ENCODE measurements at regions not wholly inside any gene's neighbourhood (a gene's known extent, or its start where the extent isn't known, plus 50 kb on each side); places are given as distances from the start of the nearest gene placed in this dataset.

GRCh38 chr17:71995590-71995989 lies 125.2 kb upstream of the SOX9 start:
- H3K9me1 ChIP-seq (ENCODE audit: control insufficient read depth, extremely low read depth, insufficient read depth, low read length) = no peaks in the 10 kb centered on the region
- no peaks in the 10 kb centered on the region for H4K20me1 ChIP-seq (ENCODE audit: control insufficient read depth, extremely low read depth, insufficient read depth, low read length)
- H3K27me3 ChIP-seq (ENCODE audit: control insufficient read depth, extremely low read depth, insufficient read depth, low read length) = no peaks in the 10 kb centered on the region
- H2AFZ ChIP-seq (ENCODE audit: control insufficient read depth, low read length) = no peak overlapping the region
- H3K4me3 ChIP-seq (ENCODE audit: control insufficient read depth in 2 of 3, extremely low read depth in 1 of 3, insufficient read depth in 2 of 3, low read depth in 1 of 3, low read length in 3 of 3) = no peak overlapping the region
- H3K79me2 ChIP-seq (ENCODE audit: control insufficient read depth, insufficient read depth, low read length) = no peaks in the 10 kb centered on the region
- no peak overlapping the region for H3K9ac ChIP-seq (ENCODE audit: control insufficient read depth, extremely low read depth, insufficient read depth, low read length)
- dilution Hi-C loops (cut with MboI; ENCODE audit: extremely low pct_ligation_motif_present, low sequenced_read_pairs) = no loop called here
- TF ChIP-seq CTCF (optimal IDR thresholded peaks at IDR 0.05 in 1 of 3, IDR thresholded peaks at IDR 0.05 in 1 of 3, conservative IDR thresholded peaks at IDR 0.05 in 1 of 3; ENCODE audit: extremely low read depth in 1 of 3, insufficient read depth in 2 of 3, low read length in 3 of 3) (no peak), EZH2 (IDR thresholded peaks at IDR 0.05; ENCODE audit: low read length) (no peak)
- H3K4me2 ChIP-seq (ENCODE audit: control insufficient read depth, extremely low read depth, insufficient read depth, low read depth, low read length) = peak overlapping the region; percentile 34
- peaks cover 17% of the 10 kb centered on the region for H3K4me1 ChIP-seq (ENCODE audit: control insufficient read depth, extremely low read depth, insufficient read depth, low read length)
- DNase-seq (ENCODE audit: low read depth, low spot score) = no peak
- peak; percentile 52 for FAIRE-seq
- peak overlapping the region; percentile 44 for H3K27ac ChIP-seq (ENCODE audit: control insufficient read depth, insufficient read depth, low read length)
- no peaks in the 10 kb centered on the region for H3K36me3 ChIP-seq (ENCODE audit: control insufficient read depth in 2 of 2, extremely low read depth in 1 of 2, insufficient read depth in 2 of 2, low read length in 2 of 2)
- H3K9me3 ChIP-seq (ENCODE audit: control insufficient read depth, low read depth, low read length) = no peaks in the 10 kb centered on the region

GRCh38 chr17:72004011-72004427 lies 116.8 kb upstream of the SOX9 start:
- DNase-seq (ENCODE audit: low read depth, low spot score) = no peak
- FAIRE-seq = no peak
- no peak for TF ChIP-seq EZH2 (IDR thresholded peaks at IDR 0.05; ENCODE audit: low read length)
- TF ChIP-seq CTCF (optimal IDR thresholded peaks at IDR 0.05 in 1 of 3, IDR thresholded peaks at IDR 0.05 in 1 of 3, conservative IDR thresholded peaks at IDR 0.05 in 1 of 3; ENCODE audit: extremely low read depth in 1 of 3, insufficient read depth in 2 of 3, low read length in 3 of 3) = no peak

More at GRCh38 chr17:72004011-72004427, 116.8 kb upstream of the SOX9 start:
- H3K9ac ChIP-seq (ENCODE audit: control insufficient read depth, extremely low read depth, insufficient read depth, low read length) = no peak overlapping the region
- H3K27me3 ChIP-seq (ENCODE audit: control insufficient read depth, extremely low read depth, insufficient read depth, low read length) = no peaks in the 10 kb centered on the region
- H3K9me1 ChIP-seq (ENCODE audit: control insufficient read depth, extremely low read depth, insufficient read depth, low read length) = no peaks in the 10 kb centered on the region
- no peaks in the 10 kb centered on the region for H4K20me1 ChIP-seq (ENCODE audit: control insufficient read depth, extremely low read depth, insufficient read depth, low read length)
- H3K4me3 ChIP-seq (ENCODE audit: control insufficient read depth in 2 of 3, extremely low read depth in 1 of 3, insufficient read depth in 2 of 3, low read depth in 1 of 3, low read length in 3 of 3) = no peak overlapping the region
- peaks cover 31% of the 10 kb centered on the region for H3K4me1 ChIP-seq (ENCODE audit: control insufficient read depth, extremely low read depth, insufficient read depth, low read length)
- H2AFZ ChIP-seq (ENCODE audit: control insufficient read depth, low read length) = no peak overlapping the region
- dilution Hi-C loops (cut with MboI; ENCODE audit: extremely low pct_ligation_motif_present, low sequenced_read_pairs) = no loop called here
- H3K27ac ChIP-seq (ENCODE audit: control insufficient read depth, insufficient read depth, low read length) = no peak overlapping the region
- no peak overlapping the region for H3K4me2 ChIP-seq (ENCODE audit: control insufficient read depth, extremely low read depth, insufficient read depth, low read depth, low read length)
- H3K36me3 ChIP-seq (ENCODE audit: control insufficient read depth in 2 of 2, extremely low read depth in 1 of 2, insufficient read depth in 2 of 2, low read length in 2 of 2) = no peaks in the 10 kb centered on the region
- H3K79me2 ChIP-seq (ENCODE audit: control insufficient read depth, insufficient read depth, low read length) = no peaks in the 10 kb centered on the region
- no peaks in the 10 kb centered on the region for H3K9me3 ChIP-seq (ENCODE audit: control insufficient read depth, low read depth, low read length)

Measured in keratinocyte (primary cell).